ENCODE measurements at regions not wholly inside any gene's neighbourhood (a gene's known extent, or its start where the extent isn't known, plus 50 kb on each side); places are given as distances from the start of the nearest gene placed in this dataset.

DNA sequence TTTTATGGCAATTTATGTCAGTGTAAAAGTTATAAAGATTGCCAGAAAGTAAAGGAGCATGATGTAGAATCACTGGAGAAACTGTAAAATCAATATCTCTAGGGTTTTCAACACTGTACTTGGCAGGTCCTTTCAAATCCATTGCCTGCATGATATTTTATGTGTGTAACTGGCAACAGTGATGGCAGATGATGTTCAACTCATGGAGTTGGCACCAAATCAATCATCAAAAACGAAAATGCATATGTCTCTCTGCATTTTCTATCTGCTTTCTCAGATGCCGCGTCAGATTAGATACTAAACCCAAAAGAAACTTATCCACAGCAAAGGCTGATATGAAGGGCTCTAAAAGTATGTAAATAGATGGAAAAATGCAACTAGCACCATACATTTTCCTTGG lies 1395.5 kb upstream of the PIK3C3 start:
- Histone ChIP-seq H3K27me3 (ENCODE audit: control insufficient read depth in 4 of 4, insufficient read depth in 4 of 4, low read length in 3 of 4) (peaks cover 0 to 2% (median 0%) of the 10 kb centered on the region in 4 donors), H3K4me3 (ENCODE audit: low read depth in 1 of 3, low read length in 3 of 3) (no peak overlapping the region), H3K36me3 (ENCODE audit: control insufficient read depth in 4 of 4, insufficient read depth in 3 of 4, low read depth in 1 of 4, low read length in 3 of 4) (no peaks in the 10 kb centered on the region), H3K9ac (ENCODE audit: low read depth in 1 of 2, low read length in 2 of 2) (no peak overlapping the region), H3K4me1 (ENCODE audit: control insufficient read depth in 4 of 4, insufficient read depth in 4 of 4, low read length in 3 of 4) (no peaks in the 10 kb centered on the region), H3K27ac (ENCODE audit: low read depth in 1 of 2, low read length in 2 of 2) (no peak overlapping the region), H3K9me3 (ENCODE audit: control insufficient read depth in 4 of 4, low read length in 3 of 4) (no peaks in the 10 kb centered on the region)
- no peak for DNase-seq (ENCODE audit: low spot score)
- no peak for TF ChIP-seq TAF1 (conservative IDR thresholded peaks at IDR 0.05)
- no peak for TF ChIP-seq RXRA (IDR thresholded peaks at IDR 0.05)
- no peak for TF ChIP-seq GABPA (IDR thresholded peaks at IDR 0.05 in 1 of 2, conservative IDR thresholded peaks at IDR 0.05 in 1 of 2)
- TF ChIP-seq HNF4G (IDR thresholded peaks at IDR 0.05) = no peak
- no peak for TF ChIP-seq NR2F2 (IDR thresholded peaks at IDR 0.05)
- no peak for TF ChIP-seq YY1 (IDR thresholded peaks at IDR 0.05)
- no peak for TF ChIP-seq RAD21 (IDR thresholded peaks at IDR 0.05)
- TF ChIP-seq HNF4A (conservative IDR thresholded peaks at IDR 0.05) = no peak
- TF ChIP-seq, protein P1, sequence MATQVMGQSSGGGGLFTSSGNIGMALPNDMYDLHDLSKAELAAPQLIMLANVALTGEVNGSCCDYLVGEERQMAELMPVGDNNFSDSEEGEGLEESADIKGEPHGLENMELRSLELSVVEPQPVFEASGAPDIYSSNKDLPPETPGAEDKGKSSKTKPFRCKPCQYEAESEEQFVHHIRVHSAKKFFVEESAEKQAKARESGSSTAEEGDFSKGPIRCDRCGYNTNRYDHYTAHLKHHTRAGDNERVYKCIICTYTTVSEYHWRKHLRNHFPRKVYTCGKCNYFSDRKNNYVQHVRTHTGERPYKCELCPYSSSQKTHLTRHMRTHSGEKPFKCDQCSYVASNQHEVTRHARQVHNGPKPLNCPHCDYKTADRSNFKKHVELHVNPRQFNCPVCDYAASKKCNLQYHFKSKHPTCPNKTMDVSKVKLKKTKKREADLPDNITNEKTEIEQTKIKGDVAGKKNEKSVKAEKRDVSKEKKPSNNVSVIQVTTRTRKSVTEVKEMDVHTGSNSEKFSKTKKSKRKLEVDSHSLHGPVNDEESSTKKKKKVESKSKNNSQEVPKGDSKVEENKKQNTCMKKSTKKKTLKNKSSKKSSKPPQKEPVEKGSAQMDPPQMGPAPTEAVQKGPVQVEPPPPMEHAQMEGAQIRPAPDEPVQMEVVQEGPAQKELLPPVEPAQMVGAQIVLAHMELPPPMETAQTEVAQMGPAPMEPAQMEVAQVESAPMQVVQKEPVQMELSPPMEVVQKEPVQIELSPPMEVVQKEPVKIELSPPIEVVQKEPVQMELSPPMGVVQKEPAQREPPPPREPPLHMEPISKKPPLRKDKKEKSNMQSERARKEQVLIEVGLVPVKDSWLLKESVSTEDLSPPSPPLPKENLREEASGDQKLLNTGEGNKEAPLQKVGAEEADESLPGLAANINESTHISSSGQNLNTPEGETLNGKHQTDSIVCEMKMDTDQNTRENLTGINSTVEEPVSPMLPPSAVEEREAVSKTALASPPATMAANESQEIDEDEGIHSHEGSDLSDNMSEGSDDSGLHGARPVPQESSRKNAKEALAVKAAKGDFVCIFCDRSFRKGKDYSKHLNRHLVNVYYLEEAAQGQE (IDR thresholded peaks at IDR 0.05) = no peak
- TF ChIP-seq JUND (IDR thresholded peaks at IDR 0.05) = no peak
- WGBS = 57% methylated on average over 3 of the region's 3 CpGs

DNA sequence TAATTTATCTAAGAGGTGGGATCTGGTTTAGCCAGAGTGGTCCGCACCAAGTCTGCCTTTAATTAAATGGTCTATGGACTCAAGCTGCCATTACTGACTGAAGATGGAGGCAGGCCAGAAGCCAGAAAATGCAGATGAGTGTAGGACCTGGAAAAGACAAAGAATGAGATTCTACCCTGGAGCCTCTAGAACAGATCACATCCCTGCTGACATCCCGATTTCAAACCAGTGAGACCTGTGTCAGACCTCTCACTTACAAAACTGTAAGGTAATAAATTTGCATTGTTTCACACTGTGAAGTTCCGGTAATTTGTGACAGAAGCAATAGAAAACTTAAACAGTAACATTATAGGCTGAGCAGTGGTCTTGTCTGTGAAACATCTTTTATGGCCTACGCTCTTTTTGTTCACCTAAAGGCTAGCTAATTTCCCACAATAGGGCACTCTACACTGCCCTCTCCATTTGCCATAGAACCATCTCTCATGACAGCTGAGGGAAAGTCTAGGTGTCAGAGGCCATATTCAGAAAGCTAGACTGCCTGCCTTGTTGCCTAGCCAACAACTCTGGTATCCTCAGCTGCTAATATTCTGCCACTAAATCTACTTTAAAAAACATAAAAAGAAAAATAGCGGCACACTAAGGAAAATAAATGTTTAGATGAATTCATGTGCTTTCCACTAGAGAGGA lies 1396.2 kb upstream of the PIK3C3 start:
- 90% methylated on average over 5 of the region's 5 CpGs for WGBS
- H3K27me3 ChIP-seq (ENCODE audit: control insufficient read depth in 4 of 4, insufficient read depth in 4 of 4, low read length in 3 of 4) = peaks cover 0 to 2% (median 0%) of the 10 kb centered on the region in 4 donors

More for the DNA sequence above, 1396.2 kb upstream of the PIK3C3 start:
- H3K4me3 ChIP-seq (ENCODE audit: low read depth in 1 of 3, low read length in 3 of 3) = no peak overlapping the region
- no peaks in the 10 kb centered on the region for H3K36me3 ChIP-seq (ENCODE audit: control insufficient read depth in 4 of 4, insufficient read depth in 3 of 4, low read depth in 1 of 4, low read length in 3 of 4)
- H3K9ac ChIP-seq (ENCODE audit: low read depth in 1 of 2, low read length in 2 of 2) = no peak overlapping the region
- DNase-seq (ENCODE audit: low spot score) = no peak
- H3K9me3 ChIP-seq (ENCODE audit: control insufficient read depth in 4 of 4, low read length in 3 of 4) = no peaks in the 10 kb centered on the region
- no peak overlapping the region for H3K27ac ChIP-seq (ENCODE audit: low read depth in 1 of 2, low read length in 2 of 2)
- TF ChIP-seq RAD21 (IDR thresholded peaks at IDR 0.05) (no peak), NR2F2 (IDR thresholded peaks at IDR 0.05) (no peak), HNF4A (conservative IDR thresholded peaks at IDR 0.05) (no peak), FOXA1 (IDR thresholded peaks at IDR 0.05) (no peak), YY1 (IDR thresholded peaks at IDR 0.05) (no peak), HNF4G (IDR thresholded peaks at IDR 0.05) (no peak), EGR1 (IDR thresholded peaks at IDR 0.05; ENCODE audit: low read depth in 2 of 2) (no peak), TAF1 (conservative IDR thresholded peaks at IDR 0.05) (no peak)
- TF ChIP-seq, protein P2, sequence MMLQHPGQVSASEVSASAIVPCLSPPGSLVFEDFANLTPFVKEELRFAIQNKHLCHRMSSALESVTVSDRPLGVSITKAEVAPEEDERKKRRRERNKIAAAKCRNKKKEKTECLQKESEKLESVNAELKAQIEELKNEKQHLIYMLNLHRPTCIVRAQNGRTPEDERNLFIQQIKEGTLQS (IDR thresholded peaks at IDR 0.05) = no peak
- TF ChIP-seq, protein P3, sequence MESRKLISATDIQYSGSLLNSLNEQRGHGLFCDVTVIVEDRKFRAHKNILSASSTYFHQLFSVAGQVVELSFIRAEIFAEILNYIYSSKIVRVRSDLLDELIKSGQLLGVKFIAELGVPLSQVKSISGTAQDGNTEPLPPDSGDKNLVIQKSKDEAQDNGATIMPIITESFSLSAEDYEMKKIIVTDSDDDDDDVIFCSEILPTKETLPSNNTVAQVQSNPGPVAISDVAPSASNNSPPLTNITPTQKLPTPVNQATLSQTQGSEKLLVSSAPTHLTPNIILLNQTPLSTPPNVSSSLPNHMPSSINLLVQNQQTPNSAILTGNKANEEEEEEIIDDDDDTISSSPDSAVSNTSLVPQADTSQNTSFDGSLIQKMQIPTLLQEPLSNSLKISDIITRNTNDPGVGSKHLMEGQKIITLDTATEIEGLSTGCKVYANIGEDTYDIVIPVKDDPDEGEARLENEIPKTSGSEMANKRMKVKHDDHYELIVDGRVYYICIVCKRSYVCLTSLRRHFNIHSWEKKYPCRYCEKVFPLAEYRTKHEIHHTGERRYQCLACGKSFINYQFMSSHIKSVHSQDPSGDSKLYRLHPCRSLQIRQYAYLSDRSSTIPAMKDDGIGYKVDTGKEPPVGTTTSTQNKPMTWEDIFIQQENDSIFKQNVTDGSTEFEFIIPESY (IDR thresholded peaks at IDR 0.05) = no peak
- TF ChIP-seq, protein P4, sequence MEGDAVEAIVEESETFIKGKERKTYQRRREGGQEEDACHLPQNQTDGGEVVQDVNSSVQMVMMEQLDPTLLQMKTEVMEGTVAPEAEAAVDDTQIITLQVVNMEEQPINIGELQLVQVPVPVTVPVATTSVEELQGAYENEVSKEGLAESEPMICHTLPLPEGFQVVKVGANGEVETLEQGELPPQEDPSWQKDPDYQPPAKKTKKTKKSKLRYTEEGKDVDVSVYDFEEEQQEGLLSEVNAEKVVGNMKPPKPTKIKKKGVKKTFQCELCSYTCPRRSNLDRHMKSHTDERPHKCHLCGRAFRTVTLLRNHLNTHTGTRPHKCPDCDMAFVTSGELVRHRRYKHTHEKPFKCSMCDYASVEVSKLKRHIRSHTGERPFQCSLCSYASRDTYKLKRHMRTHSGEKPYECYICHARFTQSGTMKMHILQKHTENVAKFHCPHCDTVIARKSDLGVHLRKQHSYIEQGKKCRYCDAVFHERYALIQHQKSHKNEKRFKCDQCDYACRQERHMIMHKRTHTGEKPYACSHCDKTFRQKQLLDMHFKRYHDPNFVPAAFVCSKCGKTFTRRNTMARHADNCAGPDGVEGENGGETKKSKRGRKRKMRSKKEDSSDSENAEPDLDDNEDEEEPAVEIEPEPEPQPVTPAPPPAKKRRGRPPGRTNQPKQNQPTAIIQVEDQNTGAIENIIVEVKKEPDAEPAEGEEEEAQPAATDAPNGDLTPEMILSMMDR (IDR thresholded peaks at IDR 0.05; ENCODE audit: low read depth, low read length, missing input control) = no peak
- TF ChIP-seq, protein P5, sequence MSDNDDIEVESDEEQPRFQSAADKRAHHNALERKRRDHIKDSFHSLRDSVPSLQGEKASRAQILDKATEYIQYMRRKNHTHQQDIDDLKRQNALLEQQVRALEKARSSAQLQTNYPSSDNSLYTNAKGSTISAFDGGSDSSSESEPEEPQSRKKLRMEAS (IDR thresholded peaks at IDR 0.05) = no peak
- H3K4me1 ChIP-seq (ENCODE audit: control insufficient read depth in 4 of 4, insufficient read depth in 4 of 4, low read length in 3 of 4) = no peaks in the 10 kb centered on the region

Measured in liver (tissue), 8 donors.